CD4-positive, alpha-beta memory T cell (primary cell): ENCODE measurements at regions not wholly inside any gene's neighbourhood (a gene's known extent, or its start where the extent isn't known, plus 50 kb on each side); places are given as distances from the start of the nearest gene placed in this dataset.

Experiments
- CTCF ChIA-PET: fragments of 350-600 bp; sonication (Branson Sonifier 250); formaldehyde crosslinking; loops from one replicate; lab custom pipeline; 2021; ENCODE audit warnings: inconsistent platforms; ENCODE audit not compliant: partially characterized antibody; lab: Charles Lee
- POLR2A ChIA-PET: fragments of 350-600 bp; sonication (Branson Sonifier 250); formaldehyde crosslinking; loops from one replicate; lab custom pipeline; 2021; ENCODE audit not compliant: partially characterized antibody; lab: Charles Lee
- DNase-seq, 5 donors: peaks; one replicate each; pipeline versions ENCODE4 v3.0.0 to v3.0.0-alpha.2; 2020 to 2022; ENCODE audit warnings: mixed read lengths in 1 of 5
- H3K27ac ChIP-seq: one replicate; pipeline ENCODE4 v1.7.0; 2013; ENCODE audit warnings: low read depth, low read length
- H3K27me3 ChIP-seq: 2 replicates; pipeline ENCODE4 v1.7.0; 2013; ENCODE audit warnings: mild to moderate bottlenecking, low read length, moderate library complexity; ENCODE audit not compliant: insufficient read depth
- H3K36me3 ChIP-seq: 2 replicates; pipeline ENCODE4 v1.7.0; 2013; ENCODE audit warnings: mild to moderate bottlenecking, low read length, moderate library complexity; ENCODE audit not compliant: insufficient read depth
- H3K4me1 ChIP-seq: 2 replicates; pipeline ENCODE4 v1.7.0; 2013; ENCODE audit warnings: mild to moderate bottlenecking, low read length, moderate library complexity; ENCODE audit not compliant: insufficient read depth
- H3K4me3 ChIP-seq, 2 donors: one replicate each; pipeline ENCODE4 v1.7.0; 2013; ENCODE audit warnings: low read length in 2 of 2, mild to moderate bottlenecking in 1 of 2
- H3K9me3 ChIP-seq, 2 donors: one replicate each; pipeline ENCODE4 v1.7.0; 2013; ENCODE audit warnings: low read length in 2 of 2, control low read depth in 1 of 2; ENCODE audit not compliant: control insufficient read depth in 1 of 2
- H3K27ac Mint-ChIP-seq, 7 donors: one replicate each; pipeline ENCODE4 v1.8.0; 2020 to 2021; ENCODE audit warnings: mixed read lengths in 7 of 7, mild to moderate bottlenecking in 6 of 7, inconsistent platforms in 3 of 7, moderate library complexity in 3 of 7
- H3K27me3 Mint-ChIP-seq, 2 donors: one replicate each; pipeline ENCODE4 v1.8.0; 2020 to 2021; ENCODE audit warnings: mixed read lengths in 2 of 2
- H3K36me3 Mint-ChIP-seq, 2 donors: one replicate each; pipeline ENCODE4 v1.8.0; 2020 to 2021; ENCODE audit warnings: mixed read lengths in 2 of 2, inconsistent platforms in 1 of 2, mild to moderate bottlenecking in 1 of 2
- H3K4me1 Mint-ChIP-seq, 4 donors: one replicate each; pipeline ENCODE4 v1.8.0; 2020 to 2021; ENCODE audit warnings: mixed read lengths in 4 of 4, mild to moderate bottlenecking in 1 of 4
- H3K4me3 Mint-ChIP-seq, 8 donors: one replicate each; pipeline ENCODE4 v1.8.0; 2020 to 2021; ENCODE audit warnings: mixed read lengths in 8 of 8, mild to moderate bottlenecking in 7 of 8, moderate library complexity in 6 of 8, inconsistent platforms in 3 of 8
- H3K9me3 Mint-ChIP-seq, 8 donors: one replicate each; pipeline ENCODE4 v1.8.0; 2020 to 2021; ENCODE audit warnings: mixed read lengths in 8 of 8, mild to moderate bottlenecking in 5 of 8, inconsistent platforms in 3 of 8, moderate library complexity in 1 of 8
- intact Hi-C: fragments of 100-400 bp; cut with micrococcal nuclease; formaldehyde crosslinking; loops from one replicate; pipeline ENCODE4 v1.15.1; 2023

GRCh38 chr6:113623129-113623528 is 234.0 kb upstream of the MARCKS start:
- H3K4me3 ChIP-seq = no peak overlapping the region
- Mint-ChIP-seq H3K27ac (no peak overlapping the region), H3K36me3 (no peaks in the 10 kb centered on the region), H3K9me3 (peaks cover 0 to 2% (median 0%) of the 10 kb centered on the region in 8 donors), H3K4me3 (no peak overlapping the region), H3K4me1 (peaks cover 0 to 3% (median 1%) of the 10 kb centered on the region in 4 donors), H3K27me3 (peaks cover 0 to 2% of the 10 kb centered on the region in 2 donors)
- no peaks in the 10 kb centered on the region for H3K27me3 ChIP-seq
- DNase-seq = no peak
- intact Hi-C loops = no loop called here
- no peaks in the 10 kb centered on the region for H3K4me1 ChIP-seq
- H3K27ac ChIP-seq = no peak overlapping the region
- POLR2A ChIA-PET = no interaction called here
- H3K9me3 ChIP-seq = no peaks in the 10 kb centered on the region
- H3K36me3 ChIP-seq = no peaks in the 10 kb centered on the region
- CTCF ChIA-PET = no interaction called here

- CTCF ChIA-PET = no interaction called here
- H3K36me3 Mint-ChIP-seq = no peaks in the 10 kb centered on the region
- Histone ChIP-seq H3K27me3 (no peaks in the 10 kb centered on the region), H3K9me3 (no peaks in the 10 kb centered on the region), H3K36me3 (no peaks in the 10 kb centered on the region), H3K4me3 (no peak overlapping the region), H3K4me1 (peaks cover 10% of the 10 kb centered on the region), H3K27ac (no peak overlapping the region)
- no peak overlapping the region for H3K4me3 Mint-ChIP-seq
- peaks cover 1 to 16% (median 7%) of the 10 kb centered on the region in 4 donors for H3K4me1 Mint-ChIP-seq
- DNase-seq = no peak
- no peak overlapping the region for H3K27ac Mint-ChIP-seq
- peaks cover 0 to 2% (median 0%) of the 10 kb centered on the region in 8 donors for H3K9me3 Mint-ChIP-seq
- intact Hi-C loops = no loop called here
- POLR2A ChIA-PET = no interaction called here
- peaks cover 0 to 3% of the 10 kb centered on the region in 2 donors for H3K27me3 Mint-ChIP-seq
These were observed 231.3 kb upstream of the MARCKS start for GRCh38 chr6:113625850-113626249.

- Mint-ChIP-seq H3K4me1 (peaks cover 7 to 23% (median 13%) of the 10 kb centered on the region in 4 donors), H3K9me3 (peaks cover 0 to 4% (median 0%) of the 10 kb centered on the region in 8 donors), H3K27ac (no peak overlapping the region), H3K4me3 (no peak overlapping the region), H3K27me3 (peaks cover 0 to 3% of the 10 kb centered on the region in 2 donors), H3K36me3 (no peaks in the 10 kb centered on the region)
- ChIA-PET POLR2A (no interaction called here), CTCF (no interaction called here)
- H3K9me3 ChIP-seq = no peaks in the 10 kb centered on the region
- H3K36me3 ChIP-seq = no peaks in the 10 kb centered on the region
- no peak overlapping the region for H3K4me3 ChIP-seq
- no peaks in the 10 kb centered on the region for H3K27me3 ChIP-seq
- DNase-seq = no peak
- H3K4me1 ChIP-seq = peaks cover 16% of the 10 kb centered on the region
- H3K27ac ChIP-seq = no peak overlapping the region
- intact Hi-C loops = no loop called here
These were observed 230.7 kb upstream of the MARCKS start for GRCh38 chr6:113626475-113626874.

- H3K4me3 Mint-ChIP-seq = no peak overlapping the region
- Histone ChIP-seq H3K9me3 (no peaks in the 10 kb centered on the region), H3K4me1 (peaks cover 25% of the 10 kb centered on the region), H3K4me3 (no peak overlapping the region), H3K27me3 (no peaks in the 10 kb centered on the region), H3K27ac (no peak overlapping the region), H3K36me3 (no peaks in the 10 kb centered on the region)
- no peaks in the 10 kb centered on the region for H3K36me3 Mint-ChIP-seq
- H3K27ac Mint-ChIP-seq = no peak overlapping the region
- DNase-seq = no peak
- POLR2A ChIA-PET = no interaction called here
- peaks cover 15 to 32% (median 22%) of the 10 kb centered on the region in 4 donors for H3K4me1 Mint-ChIP-seq
- peaks cover 0 to 1% of the 10 kb centered on the region in 2 donors for H3K27me3 Mint-ChIP-seq
- H3K9me3 Mint-ChIP-seq = peaks cover 0 to 4% (median 0%) of the 10 kb centered on the region in 8 donors
- CTCF ChIA-PET = no interaction called here
- intact Hi-C loops = no loop called here
These were observed 229.7 kb upstream of the MARCKS start for GRCh38 chr6:113627480-113627879.

- CTCF ChIA-PET = no interaction called here
- Mint-ChIP-seq H3K27me3 (peaks cover 0 to 1% of the 10 kb centered on the region in 2 donors), H3K4me3 (no peak overlapping the region), H3K36me3 (no peaks in the 10 kb centered on the region), H3K4me1 (peaks cover 16 to 32% (median 23%) of the 10 kb centered on the region in 4 donors), H3K27ac (no peak overlapping the region), H3K9me3 (peaks cover 0 to 4% (median 0%) of the 10 kb centered on the region in 8 donors)
- no peaks in the 10 kb centered on the region for H3K36me3 ChIP-seq
- POLR2A ChIA-PET = no interaction called here
- H3K4me1 ChIP-seq = peaks cover 29% of the 10 kb centered on the region
- no peaks in the 10 kb centered on the region for H3K27me3 ChIP-seq
- DNase-seq = no peak
- H3K9me3 ChIP-seq = no peaks in the 10 kb centered on the region
- intact Hi-C loops = no loop called here
- H3K4me3 ChIP-seq = no peak overlapping the region
- H3K27ac ChIP-seq = no peak overlapping the region
These were observed 227.9 kb upstream of the MARCKS start for GRCh38 chr6:113629256-113629655.

GRCh38 chr6:113629975-113630737 is 227.0 kb upstream of the MARCKS start:
- Mint-ChIP-seq H3K36me3 (no peaks in the 10 kb centered on the region), H3K4me1 (peaks cover 16 to 32% (median 23%) of the 10 kb centered on the region in 4 donors), H3K9me3 (peaks cover 0 to 4% (median 0%) of the 10 kb centered on the region in 8 donors), H3K27ac (peak overlapping the region in 3 of 7 donors; percentile 44 to 82 (median 48)), H3K4me3 (peak overlapping the region in 5 of 8 donors; percentile 64 to 87 (median 82)), H3K27me3 (peaks cover 0 to 1% of the 10 kb centered on the region in 2 donors)
- intact Hi-C loops = no loop called here
- H3K27ac ChIP-seq = no peak overlapping the region
- H3K4me1 ChIP-seq = peaks cover 29% of the 10 kb centered on the region
- no peaks in the 10 kb centered on the region for H3K9me3 ChIP-seq
- peak in 1 of 5 donors; percentile 4 for DNase-seq
- no peaks in the 10 kb centered on the region for H3K36me3 ChIP-seq
- ChIA-PET CTCF (no interaction called here), POLR2A (no interaction called here)
- no peak overlapping the region for H3K4me3 ChIP-seq
- no peaks in the 10 kb centered on the region for H3K27me3 ChIP-seq

- no peak overlapping the region for H3K27ac ChIP-seq
These were observed 226.2 kb upstream of the MARCKS start for GRCh38 chr6:113630738-113631535.

More at GRCh38 chr6:113630738-113631535, 226.2 kb upstream of the MARCKS start:
- Histone ChIP-seq H3K36me3 (no peaks in the 10 kb centered on the region), H3K9me3 (no peaks in the 10 kb centered on the region), H3K27me3 (no peaks in the 10 kb centered on the region), H3K4me3 (no peak overlapping the region), H3K4me1 (peaks cover 29% of the 10 kb centered on the region)
- H3K9me3 Mint-ChIP-seq = peaks cover 0 to 4% (median 0%) of the 10 kb centered on the region in 8 donors
- peak overlapping the region; percentile 67 to 91 (median 82) for H3K27ac Mint-ChIP-seq
- ChIA-PET POLR2A (no interaction called here), CTCF (no interaction called here)
- peak; percentile 11 to 40 (median 24) for DNase-seq
- H3K4me3 Mint-ChIP-seq = peak overlapping the region; percentile 64 to 87 (median 78)
- intact Hi-C loops = no loop called here
- H3K4me1 Mint-ChIP-seq = peaks cover 16 to 31% (median 23%) of the 10 kb centered on the region in 4 donors
- no peaks in the 10 kb centered on the region for H3K36me3 Mint-ChIP-seq
- peaks cover 0 to 1% of the 10 kb centered on the region in 2 donors for H3K27me3 Mint-ChIP-seq
